Right lobe of liver (tissue), 4 donors: ENCODE measurements at regions not wholly inside any gene's neighbourhood (a gene's known extent, or its start where the extent isn't known, plus 50 kb on each side); places are given as distances from the start of the nearest gene placed in this dataset.

Source experiments
- POLR2A ChIP-seq: fragments of 450-650 bp; IDR thresholded peaks from one replicate; pipeline ENCODE4 v1.6.1; 2017; ENCODE audit warnings: antibody characterized with exemption, mild to moderate bottlenecking
- TF ChIP-seq, protein P1 (sequence below), 4 donors: fragments of 200-600 bp in 3 of 4; fragments of 450-650 bp in 1 of 4; IDR thresholded peaks; one replicate each; pipeline versions ENCODE4 v1.5.1 to v1.8.0; 2016 to 2022; ENCODE audit warnings: antibody characterized with exemption in 4 of 4, mild to moderate bottlenecking in 2 of 4
- donor health status: DM: no; HTN: no; CAD: no.
- donor health status: DM: no; HTN: no; CAD: no.
- donor health status: DM: no; HTN: yes; CAD: no.

DNA sequence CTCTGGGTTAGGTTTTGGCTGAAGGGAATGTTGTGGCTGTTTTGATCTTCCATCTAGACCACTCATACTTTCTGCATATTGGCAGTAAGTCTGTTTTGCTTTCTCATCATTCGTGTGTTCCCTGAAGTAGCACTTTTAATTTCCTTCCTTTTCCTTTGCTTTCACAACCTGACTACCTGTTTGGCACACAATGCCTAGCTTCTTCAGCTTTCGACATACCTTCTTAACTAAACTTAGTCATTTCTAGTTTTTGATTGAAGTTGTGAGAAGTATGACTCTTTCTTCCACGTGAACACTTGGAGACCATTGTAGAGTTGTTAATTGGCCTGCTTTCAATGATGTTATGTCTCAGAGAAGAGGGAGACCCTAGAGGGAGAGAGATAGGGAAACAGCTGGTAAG lies 123.6 kb upstream of the EPB41L3 start:
- TF ChIP-seq, protein P1, sequence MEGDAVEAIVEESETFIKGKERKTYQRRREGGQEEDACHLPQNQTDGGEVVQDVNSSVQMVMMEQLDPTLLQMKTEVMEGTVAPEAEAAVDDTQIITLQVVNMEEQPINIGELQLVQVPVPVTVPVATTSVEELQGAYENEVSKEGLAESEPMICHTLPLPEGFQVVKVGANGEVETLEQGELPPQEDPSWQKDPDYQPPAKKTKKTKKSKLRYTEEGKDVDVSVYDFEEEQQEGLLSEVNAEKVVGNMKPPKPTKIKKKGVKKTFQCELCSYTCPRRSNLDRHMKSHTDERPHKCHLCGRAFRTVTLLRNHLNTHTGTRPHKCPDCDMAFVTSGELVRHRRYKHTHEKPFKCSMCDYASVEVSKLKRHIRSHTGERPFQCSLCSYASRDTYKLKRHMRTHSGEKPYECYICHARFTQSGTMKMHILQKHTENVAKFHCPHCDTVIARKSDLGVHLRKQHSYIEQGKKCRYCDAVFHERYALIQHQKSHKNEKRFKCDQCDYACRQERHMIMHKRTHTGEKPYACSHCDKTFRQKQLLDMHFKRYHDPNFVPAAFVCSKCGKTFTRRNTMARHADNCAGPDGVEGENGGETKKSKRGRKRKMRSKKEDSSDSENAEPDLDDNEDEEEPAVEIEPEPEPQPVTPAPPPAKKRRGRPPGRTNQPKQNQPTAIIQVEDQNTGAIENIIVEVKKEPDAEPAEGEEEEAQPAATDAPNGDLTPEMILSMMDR (IDR thresholded peaks at IDR 0.05) = no peak
- no peak for TF ChIP-seq POLR2A
